Erythroblast (primary cell): ENCODE measurements at regions not wholly inside any gene's neighbourhood (a gene's known extent, or its start where the extent isn't known, plus 50 kb on each side); places are given as distances from the start of the nearest gene placed in this dataset.

ENCODE experiments used
- GATA1 ChIP-seq: IDR thresholded peaks from 2 replicates; pipeline ENCODE4 v1.6.1; 2011; ENCODE audit warnings: low read depth, mild to moderate bottlenecking, control low read depth, low read length, moderate library complexity
- POLR2A ChIP-seq: IDR thresholded peaks from 2 replicates; pipeline ENCODE4 v1.6.1; 2011; ENCODE audit warnings: mild to moderate bottlenecking, low read length

GRCh38 chr14:105879867-105880561, 353.6 kb downstream of the TMEM121 start:
- TF ChIP-seq POLR2A (no peak), GATA1 (no peak)
